Ishikawa (cell line): ENCODE measurements at regions not wholly inside any gene's neighbourhood (a gene's known extent, or its start where the extent isn't known, plus 50 kb on each side); places are given as distances from the start of the nearest gene placed in this dataset.

Source experiments
- CEBPB ChIP-seq: IDR thresholded peaks from 2 replicates; pipeline ENCODE4 v1.6.1; 2012
- CREB1 ChIP-seq: IDR thresholded peaks from 2 replicates; pipeline ENCODE4 v1.6.1; 2012; ENCODE audit warnings: low read depth
- EGR1 ChIP-seq: IDR thresholded peaks from 2 replicates; pipeline ENCODE4 v1.6.1; 2012
- EP300 ChIP-seq: IDR thresholded peaks from 2 replicates; pipeline ENCODE4 v1.6.1; 2012; ENCODE audit warnings: borderline replicate concordance
- FOXM1 ChIP-seq: IDR thresholded peaks from 2 replicates; pipeline ENCODE4 v1.6.1; 2012; ENCODE audit warnings: low read depth, borderline replicate concordance
- MAX ChIP-seq: IDR thresholded peaks from 2 replicates; pipeline ENCODE4 v1.6.1; 2012
- NFIC ChIP-seq: IDR thresholded peaks from 2 replicates; pipeline ENCODE4 v1.6.1; 2012
- RAD21 ChIP-seq: IDR thresholded peaks from 2 replicates; pipeline ENCODE4 v1.6.1; 2012; ENCODE audit warnings: low read depth
- REST ChIP-seq: IDR thresholded peaks from 2 replicates; pipeline ENCODE4 v1.6.1; 2012; ENCODE audit warnings: low read depth, mild to moderate bottlenecking
- TAF1 ChIP-seq: IDR thresholded peaks from 2 replicates; pipeline ENCODE4 v1.6.1; 2012; ENCODE audit warnings: low read depth, mild to moderate bottlenecking
- TCF12 ChIP-seq: IDR thresholded peaks from 2 replicates; pipeline ENCODE4 v1.6.1; 2012; ENCODE audit warnings: low read depth
- TEAD4 ChIP-seq: IDR thresholded peaks from 2 replicates; pipeline ENCODE4 v1.6.1; 2012
- USF1 ChIP-seq: IDR thresholded peaks from 2 replicates; pipeline ENCODE4 v1.6.1; 2012
- YY1 ChIP-seq: IDR thresholded peaks from 2 replicates; pipeline ENCODE4 v1.6.1; 2012; ENCODE audit warnings: low read depth
- ZBTB7A ChIP-seq: IDR thresholded peaks from 2 replicates; pipeline ENCODE4 v1.6.1; 2012; ENCODE audit warnings: low read depth

- TF ChIP-seq EGR1 (no peak), TEAD4 (no peak), TAF1 (no peak)
Measured at GRCh38 chr5:175798626-175799025, 72.8 kb upstream of the CPLX2 start.

- TF ChIP-seq CEBPB (no peak), FOXM1 (no peak), USF1 (no peak)
Measured at GRCh38 chr5:175800656-175801081, 70.7 kb upstream of the CPLX2 start.

- TF ChIP-seq NFIC (no peak), CREB1 (no peak), TEAD4 (no peak), EP300 (no peak), CEBPB (no peak), TAF1 (no peak), MAX (no peak), ZBTB7A (no peak)
Measured at GRCh38 chr5:175802361-175802760, 69.0 kb upstream of the CPLX2 start.

GRCh38 chr5:175803254-175803653 lies 68.1 kb upstream of the CPLX2 start:
- TF ChIP-seq USF1 (no peak), MAX (no peak), RAD21 (no peak), CEBPB (no peak), ZBTB7A (no peak), TAF1 (no peak)

GRCh38 chr5:175803736-175804454 lies 67.5 kb upstream of the CPLX2 start:
- TF ChIP-seq ZBTB7A: no peak
- TF ChIP-seq TCF12: no peak
- no peak for TF ChIP-seq RAD21
- no peak for TF ChIP-seq TAF1
- no peak for TF ChIP-seq REST
- no peak for TF ChIP-seq CEBPB
- no peak for TF ChIP-seq EGR1
- no peak for TF ChIP-seq USF1
- no peak for TF ChIP-seq EP300
- TF ChIP-seq TEAD4: no peak
- TF ChIP-seq NFIC: no peak

GRCh38 chr5:175805256-175806011 lies 65.9 kb upstream of the CPLX2 start:
- no peak for TF ChIP-seq YY1
- TF ChIP-seq EGR1: no peak
- no peak for TF ChIP-seq EP300
- TF ChIP-seq TAF1: no peak
- no peak for TF ChIP-seq NFIC

- TF ChIP-seq FOXM1 (no peak), TAF1 (no peak), REST (no peak), RAD21 (no peak), CREB1 (no peak), USF1 (no peak)
Measured at GRCh38 chr5:175808711-175809110, 62.7 kb upstream of the CPLX2 start.
